IMR-90 (cell line): ENCODE measurements at regions not wholly inside any gene's neighbourhood (a gene's known extent, or its start where the extent isn't known, plus 50 kb on each side); places are given as distances from the start of the nearest gene placed in this dataset.

Experiments
- ATAC-seq: fragments of 200-7000 bp; cut with Tn5 transposase; 2 replicates; pipeline ENCODE4 v1.9.1; 2020; ENCODE audit warnings: low read depth, mild to moderate bottlenecking, moderate library complexity
- BruUV-seq: library from RNA; stranded (reverse); fragments of 400-500 nt; replicated peaks from 2 replicates; lab custom pipeline; 2021; lab: Mats Ljungman, UMichigan
- CTCF ChIA-PET: fragments of 300-600 bp; formaldehyde crosslinking; extraction: SDS; loops from one replicate; lab custom pipeline; 2021; ENCODE audit warnings: antibody characterized with exemption; lab: Yijun Ruan, JAX
- POLR2A ChIA-PET: fragments of 300-600 bp; sonication (Branson Sonifier 250); formaldehyde crosslinking; loops from one replicate; lab custom pipeline; 2022; ENCODE audit warnings: antibody characterized with exemption; ENCODE audit not compliant: unreplicated experiment; lab: Charles Lee
- DNase-seq: peaks from one replicate; pipeline ENCODE4 v3.0.0; 2013
- H2AFZ ChIP-seq: replicated peaks from 2 replicates; pipeline ENCODE3; 2013; ENCODE audit warnings: low read length, mild to moderate bottlenecking; ENCODE audit not compliant: poor library complexity
- H2AK5ac ChIP-seq: 2 replicates; pipeline ENCODE4 v1.6.1; 2013; ENCODE audit warnings: low read depth, low read length, inconsistent platforms
- H2AK9ac ChIP-seq: replicated peaks from 2 replicates; pipeline ENCODE3; 2013; ENCODE audit warnings: mild to moderate bottlenecking, low read depth, low read length, moderate library complexity; ENCODE audit not compliant: poor library complexity
- H2BK120ac ChIP-seq: 2 replicates; pipeline ENCODE4 v1.6.1; 2013; ENCODE audit warnings: low read depth, low read length, inconsistent platforms
- H2BK15ac ChIP-seq: 3 replicates; pipeline ENCODE4 v1.6.1; 2013; ENCODE audit warnings: low read depth, low read length, inconsistent platforms
- H2BK20ac ChIP-seq: 2 replicates; pipeline ENCODE4 v1.6.1; 2013; ENCODE audit warnings: low read depth, mild to moderate bottlenecking, inconsistent platforms, low read length, moderate library complexity
- H2BK5ac ChIP-seq: 2 replicates; pipeline ENCODE4 v1.6.1; 2013; ENCODE audit warnings: mild to moderate bottlenecking, low read depth, low read length, inconsistent platforms; ENCODE audit not compliant: poor library complexity, severe bottlenecking
- H3K14ac ChIP-seq: replicated peaks from 2 replicates; pipeline ENCODE4 v1.6.1; 2013; ENCODE audit warnings: low read depth, low read length, inconsistent platforms
- H3K18ac ChIP-seq: 2 replicates; pipeline ENCODE4 v1.6.1; 2013; ENCODE audit warnings: low read depth, low read length, control low read depth
- H3K23ac ChIP-seq: 2 replicates; pipeline ENCODE4 v1.6.1; 2013; ENCODE audit warnings: low read depth, low read length, inconsistent platforms
- H3K27ac ChIP-seq: 2 replicates; pipeline ENCODE4 v1.5.1; 2013; ENCODE audit warnings: mild to moderate bottlenecking, control low read depth, low read length; ENCODE audit not compliant: insufficient read depth
- H3K27me3 ChIP-seq: 2 replicates; pipeline ENCODE4 v1.6.1; 2013; ENCODE audit warnings: low read length; ENCODE audit not compliant: control insufficient read depth, insufficient read depth
- H3K36me3 ChIP-seq: 2 replicates; pipeline ENCODE4 v1.6.1; 2013; ENCODE audit warnings: low read length, mixed read lengths; ENCODE audit not compliant: control insufficient read depth, insufficient read depth
- H3K4ac ChIP-seq: 2 replicates; pipeline ENCODE4 v1.6.1; 2013; ENCODE audit warnings: low read depth, low read length, inconsistent platforms
- H3K4me1 ChIP-seq: 2 replicates; pipeline ENCODE4 v1.6.1; 2013; ENCODE audit warnings: low read length, mixed read lengths; ENCODE audit not compliant: control insufficient read depth, insufficient read depth
- H3K4me2 ChIP-seq: 2 replicates; pipeline ENCODE4 v1.6.1; 2013; ENCODE audit warnings: low read depth, mild to moderate bottlenecking, control low read depth, low read length, moderate library complexity
- H3K4me3 ChIP-seq: 2 replicates; pipeline ENCODE4 v1.5.1; 2013; ENCODE audit warnings: low read depth, mild to moderate bottlenecking, control low read depth, low read length, moderate library complexity; ENCODE audit not compliant: insufficient read depth
- H3K56ac ChIP-seq: 2 replicates; pipeline ENCODE4 v1.6.1; 2013; ENCODE audit warnings: low read length, inconsistent platforms; ENCODE audit not compliant: insufficient read depth; ENCODE audit errors: extremely low read depth
- H3K79me1 ChIP-seq, 2 experiments: 2 replicates each; pipeline ENCODE4 v1.6.1; 2013; ENCODE audit warnings: low read length in 2 of 2, inconsistent platforms in 1 of 2, low read depth in 1 of 2
- H3K9ac ChIP-seq: 2 replicates; pipeline ENCODE4 v1.6.1; 2013; ENCODE audit warnings: low read depth, low read length, control low read depth
- H3K9me1 ChIP-seq: 2 replicates; pipeline ENCODE4 v1.6.1; 2013; ENCODE audit warnings: low read length, inconsistent platforms; ENCODE audit not compliant: insufficient read depth
- H3K9me3 ChIP-seq: 2 replicates; pipeline ENCODE4 v1.6.1; 2013; ENCODE audit warnings: low read length; ENCODE audit not compliant: control insufficient read depth, insufficient read depth
- H4K20me1 ChIP-seq: 2 replicates; pipeline ENCODE4 v1.6.1; 2013; ENCODE audit warnings: low read length, inconsistent platforms; ENCODE audit not compliant: insufficient read depth
- H4K5ac ChIP-seq: 2 replicates; pipeline ENCODE4 v1.6.1; 2013; ENCODE audit warnings: mild to moderate bottlenecking, low read depth, low read length, control low read depth
- H4K8ac ChIP-seq, 2 experiments: 2 replicates each; pipeline ENCODE4 v1.6.1; 2013; ENCODE audit warnings: low read depth in 2 of 2, low read length in 2 of 2, control low read depth in 1 of 2, inconsistent platforms in 1 of 2
- H4K91ac ChIP-seq: 2 replicates; pipeline ENCODE4 v1.6.1; 2013; ENCODE audit warnings: low read depth, low read length, inconsistent platforms; ENCODE audit not compliant: insufficient read depth
- CEBPB ChIP-seq: IDR thresholded peaks from 2 replicates; pipeline ENCODE4 v1.6.1; 2012; ENCODE audit warnings: low read depth, low read length, improper control_type of control experiment
- MAFK ChIP-seq: IDR thresholded peaks from 2 replicates; pipeline ENCODE4 v1.6.1; 2012; ENCODE audit warnings: low read depth, low read length, improper control_type of control experiment
- POLR2A ChIP-seq: IDR thresholded peaks from 2 replicates; pipeline ENCODE4 v1.6.1; 2012; ENCODE audit warnings: mild to moderate bottlenecking, low read depth, low read length
- RFX5 ChIP-seq: IDR thresholded peaks from 2 replicates; pipeline ENCODE4 v1.8.0; 2012; ENCODE audit warnings: low read depth, mild to moderate bottlenecking, low read length, moderate library complexity
- whole genome bisulfite sequencing, 2 experiments: methylation state at CpG; one replicate each; pipeline versions ENCODE4 v1.1.5 to v1.1.7; 2013; ENCODE audit warnings: missing lambda C conversion rate in 2 of 2; ENCODE audit not compliant: insufficient read length in 1 of 2; ENCODE audit errors: extremely low coverage in 2 of 2; 5-methylcytosine and 5-hydroxymethylcytosine counted together
- dilution Hi-C: fragments of 300-500 bp; cut with HindIII; formaldehyde crosslinking; loops from one replicate; pipeline ENCODE4 v1.14.3; 2018; ENCODE audit warnings: low sequenced_read_pairs; ENCODE audit not compliant: unreplicated experiment
- in situ Hi-C: fragments of 300-500 bp; cut with MboI; formaldehyde crosslinking; loops from 3 replicates; pipeline ENCODE4 v1.14.3; 2019; ENCODE audit warnings: low sequenced_read_pairs, inconsistent platforms, mixed read lengths
- intact Hi-C: fragments of 100-400 bp; cut with micrococcal nuclease; formaldehyde crosslinking; loops from 2 replicates; pipeline ENCODE4 v1.10.0; 2022
- TF ChIP-seq, protein P1 (sequence below): conservative IDR thresholded peaks from 2 replicates; pipeline ENCODE4 v1.5.1; 2012; ENCODE audit warnings: mild to moderate bottlenecking, low read depth, low read length, improper control_type of control experiment
- TF ChIP-seq, protein P2 (sequence below): fragments of 150-350 bp; IDR thresholded peaks from 2 replicates; pipeline ENCODE4 v1.6.1; 2016; ENCODE audit warnings: low read depth, mild to moderate bottlenecking, low read length, moderate library complexity, borderline replicate concordance
- TF ChIP-seq, protein P3 (sequence below): fragments of 150-350 bp; IDR thresholded peaks from 2 replicates; pipeline ENCODE4 v1.6.1; 2017; ENCODE audit warnings: mild to moderate bottlenecking, antibody characterized with exemption, low read length, low read depth

DNA sequence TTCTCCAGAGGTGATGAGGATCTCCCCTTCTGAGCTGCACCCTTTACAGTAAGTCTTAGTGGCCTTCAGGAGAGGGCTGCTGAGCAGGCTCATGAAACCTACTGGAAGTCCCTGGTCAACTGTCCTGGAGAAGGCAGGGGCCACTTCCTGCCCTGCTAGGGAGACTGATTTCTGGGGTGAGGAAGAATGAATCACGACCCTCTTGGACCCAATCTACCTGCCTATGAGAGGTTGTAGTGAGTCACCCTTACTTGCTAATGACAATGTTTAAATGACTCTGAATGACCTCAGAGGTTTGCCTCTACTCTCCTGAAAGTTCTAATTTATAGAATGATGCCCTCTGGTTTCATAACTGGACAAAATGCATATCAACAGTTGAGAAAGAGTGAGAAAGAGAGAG is 79.4 kb upstream of the FAM136A start:
- Histone ChIP-seq H2BK15ac (no peak overlapping the region), H3K9me3 (no peaks in the 10 kb centered on the region), H3K9me1 (no peaks in the 10 kb centered on the region), H2AK9ac (no peak overlapping the region), H2BK120ac (no peak overlapping the region), H3K27me3 (peaks cover 2% of the 10 kb centered on the region; the same call in 1 of the 2 replicates), H3K36me3 (no peaks in the 10 kb centered on the region), H2BK5ac (peak overlapping the region; percentile 18), H3K4me3 (no peak overlapping the region), H3K4me1 (no peaks in the 10 kb centered on the region), H3K56ac (no peak overlapping the region), H3K4me2 (no peak overlapping the region), H4K91ac (no peak overlapping the region), H3K23ac (no peak overlapping the region), H2AK5ac (no peak overlapping the region), H3K4ac (no peak overlapping the region), H2AFZ (no peak overlapping the region), H2BK20ac (no peak overlapping the region), H3K9ac (no peak overlapping the region), H4K20me1 (no peaks in the 10 kb centered on the region), H4K5ac (no peak overlapping the region), H3K14ac (no peak overlapping the region), H3K79me1 (no peaks in the 10 kb centered on the region), H3K27ac (no peak overlapping the region), H4K8ac (no peak overlapping the region), H3K18ac (no peak overlapping the region)
- dilution Hi-C loops = no loop called here
- WGBS, 2 experiments = no CpG with 5 or more reads among the region's 1 CpG
- DNase-seq = peak; percentile 2
- ATAC-seq = no peak
- in situ Hi-C loops = no loop called here
- CTCF ChIA-PET = no interaction called here
- no TSS peak for BruUV-seq
- POLR2A ChIA-PET = no interaction called here
- TF ChIP-seq RFX5 = no peak
- no peak for TF ChIP-seq POLR2A
- no peak for TF ChIP-seq CEBPB
- TF ChIP-seq, protein P1, sequence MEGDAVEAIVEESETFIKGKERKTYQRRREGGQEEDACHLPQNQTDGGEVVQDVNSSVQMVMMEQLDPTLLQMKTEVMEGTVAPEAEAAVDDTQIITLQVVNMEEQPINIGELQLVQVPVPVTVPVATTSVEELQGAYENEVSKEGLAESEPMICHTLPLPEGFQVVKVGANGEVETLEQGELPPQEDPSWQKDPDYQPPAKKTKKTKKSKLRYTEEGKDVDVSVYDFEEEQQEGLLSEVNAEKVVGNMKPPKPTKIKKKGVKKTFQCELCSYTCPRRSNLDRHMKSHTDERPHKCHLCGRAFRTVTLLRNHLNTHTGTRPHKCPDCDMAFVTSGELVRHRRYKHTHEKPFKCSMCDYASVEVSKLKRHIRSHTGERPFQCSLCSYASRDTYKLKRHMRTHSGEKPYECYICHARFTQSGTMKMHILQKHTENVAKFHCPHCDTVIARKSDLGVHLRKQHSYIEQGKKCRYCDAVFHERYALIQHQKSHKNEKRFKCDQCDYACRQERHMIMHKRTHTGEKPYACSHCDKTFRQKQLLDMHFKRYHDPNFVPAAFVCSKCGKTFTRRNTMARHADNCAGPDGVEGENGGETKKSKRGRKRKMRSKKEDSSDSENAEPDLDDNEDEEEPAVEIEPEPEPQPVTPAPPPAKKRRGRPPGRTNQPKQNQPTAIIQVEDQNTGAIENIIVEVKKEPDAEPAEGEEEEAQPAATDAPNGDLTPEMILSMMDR = no peak
- TF ChIP-seq, protein P2, sequence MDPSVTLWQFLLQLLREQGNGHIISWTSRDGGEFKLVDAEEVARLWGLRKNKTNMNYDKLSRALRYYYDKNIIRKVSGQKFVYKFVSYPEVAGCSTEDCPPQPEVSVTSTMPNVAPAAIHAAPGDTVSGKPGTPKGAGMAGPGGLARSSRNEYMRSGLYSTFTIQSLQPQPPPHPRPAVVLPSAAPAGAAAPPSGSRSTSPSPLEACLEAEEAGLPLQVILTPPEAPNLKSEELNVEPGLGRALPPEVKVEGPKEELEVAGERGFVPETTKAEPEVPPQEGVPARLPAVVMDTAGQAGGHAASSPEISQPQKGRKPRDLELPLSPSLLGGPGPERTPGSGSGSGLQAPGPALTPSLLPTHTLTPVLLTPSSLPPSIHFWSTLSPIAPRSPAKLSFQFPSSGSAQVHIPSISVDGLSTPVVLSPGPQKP = no peak
- TF ChIP-seq, protein P3, sequence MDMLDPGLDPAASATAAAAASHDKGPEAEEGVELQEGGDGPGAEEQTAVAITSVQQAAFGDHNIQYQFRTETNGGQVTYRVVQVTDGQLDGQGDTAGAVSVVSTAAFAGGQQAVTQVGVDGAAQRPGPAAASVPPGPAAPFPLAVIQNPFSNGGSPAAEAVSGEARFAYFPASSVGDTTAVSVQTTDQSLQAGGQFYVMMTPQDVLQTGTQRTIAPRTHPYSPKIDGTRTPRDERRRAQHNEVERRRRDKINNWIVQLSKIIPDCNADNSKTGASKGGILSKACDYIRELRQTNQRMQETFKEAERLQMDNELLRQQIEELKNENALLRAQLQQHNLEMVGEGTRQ = no peak
- no peak for TF ChIP-seq MAFK
- intact Hi-C loops = no loop called here
